HepG2 (cell line): ENCODE measurements at regions not wholly inside any gene's neighbourhood (a gene's known extent, or its start where the extent isn't known, plus 50 kb on each side); places are given as distances from the start of the nearest gene placed in this dataset.
A peak's percentile ranks its signal among the peaks of the same experiment; 100 is the strongest.

Source experiments
- ATAC-seq: fragments of 200-7000 bp; cut with Tn5 transposase; 3 replicates; pipeline ENCODE4 v1.9.1; 2020; ENCODE audit warnings: mild to moderate bottlenecking, moderate library complexity
- BruUV-seq: library from RNA; stranded (reverse); fragments of 400-500 nt; replicated peaks from 2 replicates; lab custom pipeline; 2021; lab: Mats Ljungman, UMichigan
- CTCF ChIA-PET: fragments of 300-600 bp; formaldehyde crosslinking; extraction: SDS; loops from one replicate; lab custom pipeline; 2021; ENCODE audit warnings: low total read pairs, inconsistent platforms, low intra/inter-chr PET ratio; lab: Yijun Ruan, JAX
- POLR2A ChIA-PET: fragments of 350-600 bp; sonication (Branson Sonifier 250); formaldehyde crosslinking; loops from one replicate; lab custom pipeline; 2020; ENCODE audit warnings: antibody characterized with exemption, inconsistent platforms; lab: Yijun Ruan, JAX
- DNase-seq: peaks from one replicate; pipeline ENCODE4 v3.0.0-alpha.2; 2015; ENCODE audit warnings: low spot score
- FAIRE-seq: peaks from 3 replicates; lab custom pipeline; 2011; peaks lifted over from hg19 to GRCh38; lab: Jason Lieb, UNC
- H2AFZ ChIP-seq: one replicate; pipeline ENCODE4 v1.6.1; 2011; ENCODE audit warnings: low read length, inconsistent platforms
- H3K27ac ChIP-seq: fragments of 300-600 bp; 3 replicates; pipeline ENCODE4 v1.8.0; 2011; ENCODE audit warnings: mixed run types, mild to moderate bottlenecking, mixed read lengths, low read length, inconsistent platforms; ENCODE audit not compliant: insufficient read depth; ENCODE audit errors: extremely low read length
- H3K27me3 ChIP-seq, 2 experiments: fragments of 200-600 bp in 1 of 2; 2 replicates in 1 of 2; 3 replicates in 1 of 2; pipeline versions ENCODE4 v1.6.0 to v1.8.0; 2011; ENCODE audit warnings: low read length in 2 of 2, mild to moderate bottlenecking in 2 of 2, moderate library complexity in 2 of 2, inconsistent platforms in 1 of 2; ENCODE audit not compliant: insufficient read depth in 2 of 2, control insufficient read depth in 1 of 2
- H3K36me3 ChIP-seq, 2 experiments: fragments of 200-600 bp in 1 of 2; replicated peaks in 1 of 2; 2 replicates in 1 of 2; 3 replicates in 1 of 2; pipeline versions ENCODE4 v1.5.1 to v1.8.0; 2011; ENCODE audit warnings: low read length in 2 of 2, inconsistent platforms in 1 of 2; ENCODE audit not compliant: insufficient read depth in 2 of 2, control insufficient read depth in 1 of 2
- H3K4me1 ChIP-seq: 2 replicates; pipeline ENCODE4 v1.5.1; 2012; ENCODE audit warnings: low read length, inconsistent platforms; ENCODE audit not compliant: insufficient read depth
- H3K4me2 ChIP-seq: 2 replicates; pipeline ENCODE4 v1.6.0; 2011; ENCODE audit warnings: low read depth, low read length, inconsistent platforms
- H3K4me3 ChIP-seq, 3 experiments: fragments of 200-600 bp in 1 of 3; sonication (generic), shearing (Covaris generic) in 1 of 3; replicated peaks in 1 of 3; 2 replicates each; pipeline ENCODE4 v1.5.1; 2011 to 2016; ENCODE audit warnings: low read length in 3 of 3, inconsistent platforms in 2 of 3, low read depth in 2 of 3, mild to moderate bottlenecking in 2 of 3, control low read depth in 1 of 3, mixed read lengths in 1 of 3; ENCODE audit not compliant: insufficient read depth in 1 of 3
- H3K79me2 ChIP-seq: one replicate; pipeline ENCODE4 v1.6.1; 2011; ENCODE audit warnings: low read length, inconsistent platforms; ENCODE audit not compliant: insufficient read depth
- H3K9ac ChIP-seq: 2 replicates; pipeline ENCODE4 v1.6.0; 2011; ENCODE audit warnings: mild to moderate bottlenecking, low read depth, low read length, inconsistent platforms; ENCODE audit not compliant: insufficient read depth
- H3K9me3 ChIP-seq: 2 replicates; pipeline ENCODE4 v1.5.1; 2012; ENCODE audit warnings: mild to moderate bottlenecking, low read length
- H4K20me1 ChIP-seq: 2 replicates; pipeline ENCODE4 v1.6.0; 2011; ENCODE audit warnings: inconsistent platforms, mild to moderate bottlenecking, low read length, moderate library complexity; ENCODE audit not compliant: insufficient read depth
- CEBPB ChIP-seq: IDR thresholded peaks from 2 replicates; pipeline ENCODE4 v1.6.1; 2011; ENCODE audit warnings: low read depth, low read length, improper control_type of control experiment, borderline replicate concordance
- MXI1 ChIP-seq: IDR thresholded peaks from 3 replicates; pipeline ENCODE4 v1.6.1; 2012; ENCODE audit warnings: low read depth, low read length, inconsistent platforms, borderline replicate concordance
- NFAT5 ChIP-seq: sonication (generic); formaldehyde crosslinking; IDR thresholded peaks from 2 replicates; pipeline ENCODE4 v1.4.0; 2020; ENCODE audit warnings: missing genetic modification reagents
- ZBTB10 ChIP-seq: sonication (generic); formaldehyde crosslinking; IDR thresholded peaks from 2 replicates; pipeline ENCODE4 v1.4.0; 2020; ENCODE audit warnings: missing genetic modification reagents, borderline replicate concordance
- ZNF20 ChIP-seq: sonication (generic); formaldehyde crosslinking; IDR thresholded peaks from 2 replicates; pipeline ENCODE4 v1.4.0; 2020; ENCODE audit warnings: mild to moderate bottlenecking, moderate library complexity, missing genetic modification reagents
- ZNF296 ChIP-seq: sonication (generic); formaldehyde crosslinking; conservative IDR thresholded peaks from 2 replicates; pipeline ENCODE4 v1.5.0; 2020; ENCODE audit warnings: mild to moderate bottlenecking, missing genetic modification reagents
- ZNF547 ChIP-seq: sonication (generic); formaldehyde crosslinking; IDR thresholded peaks from 2 replicates; pipeline ENCODE4 v1.5.1; 2020; ENCODE audit warnings: mild to moderate bottlenecking, missing genetic modification reagents
- ZNF556 ChIP-seq: sonication (generic); formaldehyde crosslinking; IDR thresholded peaks from 2 replicates; pipeline ENCODE4 v1.4.0; 2020; ENCODE audit warnings: mild to moderate bottlenecking, missing genetic modification reagents, borderline replicate concordance
- ZNF761 ChIP-seq: sonication (generic); formaldehyde crosslinking; conservative IDR thresholded peaks from 2 replicates; pipeline ENCODE4 v1.4.0; 2020; ENCODE audit warnings: mild to moderate bottlenecking, missing genetic modification reagents
- WGBS: methylation state at CpG from one replicate; pipeline ENCODE4 v1.1.6; 2017; ENCODE audit warnings: low lambda C conversion rate; 5-methylcytosine and 5-hydroxymethylcytosine counted together
- in situ Hi-C: cut with HindIII; loops from 2 replicates; pipeline ENCODE4 v1.10.0; 2017; ENCODE audit warnings: low pct_unique_long_range_greater_than_20kb; ENCODE audit not compliant: extremely low pct_ligation_motif_present
- intact Hi-C: fragments of 100-400 bp; cut with micrococcal nuclease; formaldehyde crosslinking; loops from one replicate; pipeline ENCODE4 v1.10.0; 2022; ENCODE audit not compliant: unreplicated experiment

- H3K4me1 ChIP-seq = no peaks in the 10 kb centered on the region
- no peak overlapping the region for H3K27ac ChIP-seq
- intact Hi-C loops = no loop called here
- H4K20me1 ChIP-seq = no peaks in the 10 kb centered on the region
- H3K36me3 ChIP-seq = no peaks in the 10 kb centered on the region
- 31% methylated on average over 15 of the region's 15 CpGs for WGBS
- no peak for ATAC-seq
- no peaks in the 10 kb centered on the region for H3K79me2 ChIP-seq
- TF ChIP-seq ZNF761 (CRISPR knock-in tag) = no peak
- TF ChIP-seq CEBPB = peak; percentile 68
- DNase-seq = no peak
- no peak overlapping the region for H3K4me2 ChIP-seq
- H3K4me3 ChIP-seq = no peak overlapping the region
- H3K27me3 ChIP-seq = no peaks in the 10 kb centered on the region; a peak in 2 of 5 replicates
- no TSS peak for BruUV-seq
- ChIA-PET POLR2A (no interaction called here), CTCF (no interaction called here)
- H3K9me3 ChIP-seq = no peaks in the 10 kb centered on the region
- H2AFZ ChIP-seq = no peak overlapping the region
- H3K9ac ChIP-seq = no peak overlapping the region
- no peak for FAIRE-seq
- in situ Hi-C loops = no loop called here
Measured at GRCh38 chr16:9340526-9341256, 249.2 kb downstream of the HAPSTR1 start.

- H3K9me3 ChIP-seq = no peaks in the 10 kb centered on the region; the same call in 1 of the 2 replicates
- no peaks in the 10 kb centered on the region for H3K36me3 ChIP-seq
- FAIRE-seq = no peak
- no peaks in the 10 kb centered on the region for H3K4me1 ChIP-seq
- intact Hi-C loops (no loop called here), in situ Hi-C loops (no loop called here)
- ATAC-seq = no peak
- CTCF ChIA-PET = no interaction called here
- no peak overlapping the region for H3K27ac ChIP-seq
- no peak overlapping the region for H3K9ac ChIP-seq
- DNase-seq = no peak
- 18% methylated on average over 6 of the region's 6 CpGs for whole genome bisulfite sequencing
- no peak overlapping the region for H3K4me3 ChIP-seq
- no peak overlapping the region for H2AFZ ChIP-seq
- H3K4me2 ChIP-seq = no peak overlapping the region
- no peaks in the 10 kb centered on the region; a peak in 2 of 5 replicates for H3K27me3 ChIP-seq
- no peaks in the 10 kb centered on the region for H4K20me1 ChIP-seq
- no peaks in the 10 kb centered on the region for H3K79me2 ChIP-seq
- POLR2A ChIA-PET = no interaction called here
- no TSS peak for BruUV-seq
- TF ChIP-seq MXI1 = no peak
- no peak for TF ChIP-seq ZNF547
- no peak for TF ChIP-seq ZNF20 (CRISPR knock-in tag)
- no peak for TF ChIP-seq ZNF556
- no peak for TF ChIP-seq NFAT5 (CRISPR knock-in tag)
- no peak for TF ChIP-seq ZBTB10 (CRISPR knock-in tag)
- no peak for TF ChIP-seq ZNF296 (CRISPR knock-in tag)
Measured at GRCh38 chr16:9343276-9343675, 251.8 kb downstream of the HAPSTR1 start.
